Mesendoderm (in vitro differentiated cells): ENCODE measurements at regions not wholly inside any gene's neighbourhood (a gene's known extent, or its start where the extent isn't known, plus 50 kb on each side); places are given as distances from the start of the nearest gene placed in this dataset.

ENCODE experiments used
- DNase-seq: peaks from one replicate; pipeline ENCODE4 v3.0.0; 2013
- H2AK5ac ChIP-seq: 2 replicates; pipeline ENCODE4 v1.6.1; 2013; ENCODE audit warnings: low read length, inconsistent platforms
- H2BK120ac ChIP-seq: 2 replicates; pipeline ENCODE4 v1.6.1; 2013; ENCODE audit warnings: low read depth, mild to moderate bottlenecking, low read length, moderate library complexity, mixed read lengths
- H2BK15ac ChIP-seq: replicated peaks from 2 replicates; pipeline ENCODE4 v1.6.1; 2013; ENCODE audit warnings: low read depth, mild to moderate bottlenecking, moderate library complexity
- H2BK5ac ChIP-seq: 2 replicates; pipeline ENCODE4 v1.6.1; 2013; ENCODE audit warnings: low read length, inconsistent platforms
- H3K18ac ChIP-seq: 2 replicates; pipeline ENCODE4 v1.6.1; 2013; ENCODE audit warnings: mild to moderate bottlenecking, low read length, mixed read lengths
- H3K23ac ChIP-seq: one replicate; pipeline ENCODE4 v1.6.1; 2013; ENCODE audit warnings: low read length
- H3K27ac ChIP-seq: 2 replicates; pipeline ENCODE4 v1.5.1; 2013; ENCODE audit warnings: low read depth, mild to moderate bottlenecking, inconsistent platforms, low read length, moderate library complexity
- H3K27me3 ChIP-seq: 2 replicates; pipeline ENCODE4 v1.6.1; 2013; ENCODE audit warnings: low read length, control low read depth, mild to moderate bottlenecking, inconsistent platforms; ENCODE audit not compliant: insufficient read depth, poor library complexity
- H3K36me3 ChIP-seq: 2 replicates; pipeline ENCODE4 v1.6.1; 2013; ENCODE audit warnings: low read length, inconsistent platforms; ENCODE audit not compliant: control insufficient read depth, insufficient read depth
- H3K4ac ChIP-seq: one replicate; pipeline ENCODE4 v1.6.1; 2013; ENCODE audit warnings: low read depth, mild to moderate bottlenecking, low read length, moderate library complexity
- H3K4me1 ChIP-seq: 2 replicates; pipeline ENCODE4 v1.6.1; 2013; ENCODE audit warnings: low read depth, low read length, inconsistent platforms; ENCODE audit not compliant: control insufficient read depth
- H3K4me2 ChIP-seq: 2 replicates; pipeline ENCODE4 v1.6.1; 2013; ENCODE audit warnings: low read length
- H3K4me3 ChIP-seq: 2 replicates; pipeline ENCODE4 v1.5.1; 2013; ENCODE audit warnings: mild to moderate bottlenecking, low read length
- H3K56ac ChIP-seq: one replicate; pipeline ENCODE4 v1.6.1; 2013; ENCODE audit warnings: low read length
- H3K79me1 ChIP-seq: 2 replicates; pipeline ENCODE4 v1.6.1; 2013; ENCODE audit warnings: low read length, inconsistent platforms
- H3K79me2 ChIP-seq: 2 replicates; pipeline ENCODE4 v1.6.1; 2013; ENCODE audit warnings: mild to moderate bottlenecking, low read length; ENCODE audit not compliant: control insufficient read depth, insufficient read depth
- H3K9ac ChIP-seq: 2 replicates; pipeline ENCODE4 v1.6.1; 2013; ENCODE audit warnings: low read length, inconsistent platforms
- H4K5ac ChIP-seq: one replicate; pipeline ENCODE4 v1.6.1; 2013; ENCODE audit warnings: low read length
- H4K8ac ChIP-seq: one replicate; pipeline ENCODE4 v1.6.1; 2013; ENCODE audit warnings: low read depth, mild to moderate bottlenecking, control low read depth, low read length, moderate library complexity
- WGBS: extraction: QIAGEN DNeasy Blood & Tissue Kit; methylation state at CpG from one replicate; pipeline ENCODE4 v1.1.7; 2013; ENCODE audit warnings: low lambda C conversion rate, missing lambda C conversion rate; ENCODE audit not compliant: insufficient coverage; ENCODE audit errors: extremely low coverage; 5-methylcytosine and 5-hydroxymethylcytosine counted together

GRCh38 chr13:54949735-54950134, 1921.1 kb downstream of the OLFM4 start:
- Histone ChIP-seq H3K79me2 (no peaks in the 10 kb centered on the region), H3K18ac (no peak overlapping the region), H2BK5ac (no peak overlapping the region), H3K4ac (no peak overlapping the region), H3K4me2 (no peak overlapping the region), H3K23ac (no peak overlapping the region), H2AK5ac (no peak overlapping the region), H2BK120ac (no peak overlapping the region), H3K4me1 (no peaks in the 10 kb centered on the region), H4K5ac (no peak overlapping the region), H3K9ac (no peak overlapping the region), H2BK15ac (no peak overlapping the region), H3K56ac (no peak overlapping the region), H3K27ac (no peak overlapping the region), H3K79me1 (no peaks in the 10 kb centered on the region), H4K8ac (no peak overlapping the region), H3K4me3 (no peak overlapping the region), H3K27me3 (no peaks in the 10 kb centered on the region), H3K36me3 (no peaks in the 10 kb centered on the region)
- no peak for DNase-seq
- no CpG with 5 or more reads among the region's 4 CpGs for WGBS

DNA sequence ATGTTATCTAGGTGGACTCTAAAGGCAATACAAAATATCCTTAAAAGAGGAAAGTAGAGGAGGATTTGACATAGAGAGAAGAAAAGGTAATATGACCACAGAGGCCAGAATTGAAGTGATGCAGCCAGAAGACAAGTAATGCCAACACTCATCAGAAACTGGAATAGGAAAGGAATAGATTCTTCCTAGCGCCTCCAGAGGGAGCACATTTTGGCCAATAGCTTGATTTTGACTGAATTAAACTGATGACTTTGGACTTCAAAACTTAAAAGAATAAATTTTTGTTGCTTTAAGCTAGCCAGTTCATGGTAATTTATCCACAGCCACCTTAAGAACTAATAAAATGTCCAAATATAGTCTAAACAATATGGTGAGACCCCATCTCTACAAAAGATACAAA, 1921.9 kb downstream of the OLFM4 start:
- no peak overlapping the region for H4K5ac ChIP-seq
- H4K8ac ChIP-seq, result no peak overlapping the region
- WGBS, result no CpG with 5 or more reads among the region's 1 CpG

GRCh38 chr13:54953786-54954185, 1925.2 kb downstream of the OLFM4 start:
- no CpG with 5 or more reads among the region's 1 CpG for WGBS

More for the DNA sequence above, 1921.9 kb downstream of the OLFM4 start:
- Histone ChIP-seq H3K36me3 (no peaks in the 10 kb centered on the region), H3K79me1 (no peaks in the 10 kb centered on the region), H3K9ac (no peak overlapping the region), H2AK5ac (no peak overlapping the region), H3K79me2 (no peaks in the 10 kb centered on the region), H2BK5ac (no peak overlapping the region), H3K27ac (no peak overlapping the region), H2BK120ac (no peak overlapping the region), H3K4ac (no peak overlapping the region), H2BK15ac (no peak overlapping the region), H3K4me1 (no peaks in the 10 kb centered on the region), H3K18ac (no peak overlapping the region), H3K4me3 (no peak overlapping the region), H3K27me3 (no peaks in the 10 kb centered on the region), H3K4me2 (no peak overlapping the region), H3K23ac (no peak overlapping the region), H3K56ac (no peak overlapping the region)
- DNase-seq, result no peak

DNA sequence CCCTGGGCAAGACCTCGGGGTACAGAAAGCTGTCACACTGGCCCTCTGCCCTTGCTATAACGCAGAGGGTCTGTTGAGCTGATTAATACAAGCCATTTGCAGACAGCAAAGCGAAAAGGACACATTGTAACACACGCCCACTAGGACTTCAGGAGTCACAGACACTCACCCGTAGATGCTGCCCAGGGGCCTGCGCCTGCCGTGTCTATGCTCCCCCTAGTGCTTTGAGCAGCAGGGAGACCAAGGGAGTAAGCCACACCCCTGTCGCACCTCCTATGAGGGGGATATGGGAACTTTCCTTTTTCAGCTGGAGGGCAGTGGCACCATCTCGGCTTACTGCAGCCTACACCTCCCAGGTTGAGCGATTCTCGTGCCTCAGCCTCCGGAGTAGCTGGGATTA, 1930.2 kb downstream of the OLFM4 start:
- H3K4me1 ChIP-seq, result no peaks in the 10 kb centered on the region
- H2BK120ac ChIP-seq, result no peak overlapping the region
- H2BK15ac ChIP-seq, result no peak overlapping the region
- H3K79me2 ChIP-seq, result no peaks in the 10 kb centered on the region
- no peak overlapping the region for H3K18ac ChIP-seq
- no peak overlapping the region for H4K5ac ChIP-seq
- H3K27ac ChIP-seq, result no peak overlapping the region
- no peaks in the 10 kb centered on the region for H3K27me3 ChIP-seq
- no peak overlapping the region for H3K4me2 ChIP-seq
- H3K4me3 ChIP-seq, result no peak overlapping the region
- H3K4ac ChIP-seq, result no peak overlapping the region
- no peak overlapping the region for H4K8ac ChIP-seq
- H3K36me3 ChIP-seq, result no peaks in the 10 kb centered on the region
- H2BK5ac ChIP-seq, result no peak overlapping the region
- WGBS, result no CpG with 5 or more reads among the region's 12 CpGs
- no peak overlapping the region for H2AK5ac ChIP-seq
- no peak overlapping the region for H3K23ac ChIP-seq
- H3K9ac ChIP-seq, result no peak overlapping the region
- H3K79me1 ChIP-seq, result no peaks in the 10 kb centered on the region
- no peak for DNase-seq
- no peak overlapping the region for H3K56ac ChIP-seq

More at GRCh38 chr13:54953786-54954185, 1925.2 kb downstream of the OLFM4 start:
- Histone ChIP-seq H3K27ac (no peak overlapping the region), H3K56ac (no peak overlapping the region), H3K27me3 (no peaks in the 10 kb centered on the region), H3K4me2 (no peak overlapping the region), H3K23ac (no peak overlapping the region), H2AK5ac (no peak overlapping the region), H4K8ac (no peak overlapping the region), H3K79me2 (no peaks in the 10 kb centered on the region), H3K4me1 (no peaks in the 10 kb centered on the region), H4K5ac (no peak overlapping the region), H2BK15ac (no peak overlapping the region), H3K4me3 (no peak overlapping the region), H3K18ac (no peak overlapping the region), H2BK5ac (no peak overlapping the region), H3K79me1 (no peaks in the 10 kb centered on the region), H3K36me3 (no peaks in the 10 kb centered on the region), H3K9ac (no peak overlapping the region), H3K4ac (no peak overlapping the region), H2BK120ac (no peak overlapping the region)
- DNase-seq, result peak; percentile 30

DNA sequence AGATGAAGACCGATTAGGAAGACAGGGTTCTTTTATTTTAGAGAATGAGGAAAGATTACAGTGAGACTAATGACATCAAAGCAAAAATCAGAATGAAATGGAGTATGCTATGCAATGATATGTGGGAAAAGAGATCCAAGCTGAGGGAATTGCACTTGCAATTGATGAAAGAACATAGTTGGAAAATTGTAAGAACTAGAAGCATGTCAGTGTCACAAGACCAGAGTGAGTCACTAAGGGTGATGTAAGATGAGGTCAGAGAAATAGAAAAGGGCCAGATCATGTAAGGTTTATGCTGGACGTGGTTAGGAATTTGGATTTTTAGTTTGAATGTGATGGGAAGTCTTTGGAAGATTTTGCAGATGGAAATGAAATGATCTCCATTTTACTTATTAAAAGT, 1937.3 kb downstream of the OLFM4 start:
- H2BK120ac ChIP-seq, result no peak overlapping the region
- H3K79me2 ChIP-seq, result no peaks in the 10 kb centered on the region
- H3K27ac ChIP-seq, result no peak overlapping the region
- no peak overlapping the region for H3K56ac ChIP-seq
- no peaks in the 10 kb centered on the region for H3K27me3 ChIP-seq
- H2BK15ac ChIP-seq, result no peak overlapping the region
- H3K79me1 ChIP-seq, result no peaks in the 10 kb centered on the region
- H3K4me1 ChIP-seq, result no peaks in the 10 kb centered on the region
- no peak overlapping the region for H3K4me3 ChIP-seq
- no peak overlapping the region for H2BK5ac ChIP-seq
- H3K9ac ChIP-seq, result no peak overlapping the region
- 100% methylated on average over 1 of the region's 2 CpGs for WGBS
- peak; percentile 18 for DNase-seq
- H3K4me2 ChIP-seq, result no peak overlapping the region
- H3K36me3 ChIP-seq, result no peaks in the 10 kb centered on the region
- no peak overlapping the region for H3K4ac ChIP-seq
- H3K18ac ChIP-seq, result no peak overlapping the region
- H3K23ac ChIP-seq, result no peak overlapping the region
- H4K5ac ChIP-seq, result no peak overlapping the region
- H2AK5ac ChIP-seq, result no peak overlapping the region
- H4K8ac ChIP-seq, result no peak overlapping the region

DNA sequence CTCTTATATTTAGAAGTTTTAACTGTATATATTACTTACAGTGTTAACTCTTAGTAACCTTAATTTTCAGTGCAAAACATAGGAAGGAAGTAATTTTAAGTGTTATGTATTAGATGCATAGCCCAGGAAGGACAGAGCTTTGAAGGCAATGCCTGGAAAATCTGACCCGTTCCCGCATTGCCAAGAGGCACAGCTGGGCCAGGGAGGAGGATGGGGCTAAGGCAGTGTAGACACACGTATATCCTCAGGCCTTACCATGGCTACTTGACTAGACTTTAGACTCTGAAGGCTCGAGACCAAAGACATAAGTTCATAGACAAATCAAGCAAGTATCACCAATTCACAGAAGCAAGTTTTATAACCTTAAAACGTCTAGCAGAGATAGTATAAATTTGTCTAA, 1944.2 kb downstream of the OLFM4 start:
- Histone ChIP-seq H2AK5ac (no peak overlapping the region), H2BK5ac (no peak overlapping the region), H3K79me2 (no peaks in the 10 kb centered on the region), H3K9ac (no peak overlapping the region), H3K79me1 (no peaks in the 10 kb centered on the region), H3K27ac (no peak overlapping the region), H3K4me1 (no peaks in the 10 kb centered on the region), H3K56ac (no peak overlapping the region), H2BK15ac (no peak overlapping the region), H3K23ac (no peak overlapping the region), H3K4ac (no peak overlapping the region), H3K4me2 (no peak overlapping the region), H3K18ac (peak overlapping the region; percentile 68), H4K5ac (no peak overlapping the region), H2BK120ac (no peak overlapping the region), H4K8ac (no peak overlapping the region), H3K27me3 (no peaks in the 10 kb centered on the region), H3K36me3 (no peaks in the 10 kb centered on the region), H3K4me3 (no peak overlapping the region)
- WGBS, result no CpG with 5 or more reads among the region's 5 CpGs
- DNase-seq, result no peak
